GM18873 (cell line): ENCODE measurements at regions not wholly inside any gene's neighbourhood (a gene's known extent, or its start where the extent isn't known, plus 50 kb on each side); places are given as distances from the start of the nearest gene placed in this dataset.

Experiments
- ATAC-seq: cut with Tn5 transposase; IDR thresholded peaks from one replicate; pipeline ENCODE4 v1.9.1; 2021; ENCODE audit warnings: mild to moderate bottlenecking, moderate library complexity, moderate number of reproducible peaks; ENCODE audit not compliant: unreplicated experiment, low FRiP score

DNA sequence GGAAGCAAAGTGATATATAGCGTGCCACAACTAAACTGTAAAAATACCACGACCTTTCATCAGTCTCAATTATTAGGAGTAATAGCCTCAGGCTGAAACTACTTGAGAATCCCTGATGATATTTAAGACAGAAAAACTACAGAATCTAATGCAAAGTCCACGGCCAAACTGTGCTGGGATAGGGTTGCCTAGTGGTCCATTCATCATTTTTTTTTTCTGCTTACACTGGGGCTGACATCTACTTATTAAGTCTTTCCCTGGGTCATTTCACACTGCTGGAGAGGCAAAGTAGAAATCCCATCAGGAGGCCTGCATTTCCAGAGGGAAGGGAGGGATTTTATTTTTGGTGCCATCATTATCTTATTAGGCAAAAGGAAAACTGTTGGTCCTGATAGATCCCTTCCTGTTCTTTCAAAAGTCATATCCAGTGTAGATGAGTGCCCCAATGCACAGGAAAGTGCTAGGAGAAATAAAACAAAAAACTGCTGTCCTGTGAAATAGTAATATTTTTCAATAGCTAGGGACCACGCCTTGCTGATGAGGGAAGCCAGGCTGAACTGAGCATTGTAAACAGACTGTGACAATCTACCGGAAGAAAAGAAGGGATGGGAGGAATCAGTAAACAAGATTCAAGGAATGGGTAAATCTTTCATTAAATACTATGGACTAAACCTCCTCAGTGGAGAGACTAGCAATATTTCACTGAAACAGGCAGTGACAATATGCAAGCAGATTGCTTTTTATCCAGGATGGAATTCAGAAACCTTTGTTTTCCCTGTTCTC is 644.3 kb downstream of the IRS1 start:
- no peak for ATAC-seq

DNA sequence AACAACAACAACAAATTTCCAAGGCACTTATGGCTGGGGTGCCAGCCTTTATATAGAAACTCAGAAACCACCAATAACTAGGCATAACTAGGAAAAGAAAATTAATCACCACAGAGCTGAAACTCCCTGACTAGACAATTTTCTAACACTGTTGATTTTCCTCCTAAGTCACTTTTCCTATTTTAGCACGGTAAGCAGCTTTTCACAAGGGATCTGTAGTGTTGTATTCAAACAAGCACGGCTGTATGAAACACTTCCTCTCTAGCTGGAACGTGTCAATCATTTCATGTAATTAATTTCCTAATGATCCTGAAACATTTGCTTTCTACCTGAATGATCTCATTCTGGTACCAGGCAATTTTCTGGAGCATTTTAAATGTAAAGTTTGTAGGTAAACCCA is 645.0 kb downstream of the IRS1 start:
- ATAC-seq, result no peak

DNA sequence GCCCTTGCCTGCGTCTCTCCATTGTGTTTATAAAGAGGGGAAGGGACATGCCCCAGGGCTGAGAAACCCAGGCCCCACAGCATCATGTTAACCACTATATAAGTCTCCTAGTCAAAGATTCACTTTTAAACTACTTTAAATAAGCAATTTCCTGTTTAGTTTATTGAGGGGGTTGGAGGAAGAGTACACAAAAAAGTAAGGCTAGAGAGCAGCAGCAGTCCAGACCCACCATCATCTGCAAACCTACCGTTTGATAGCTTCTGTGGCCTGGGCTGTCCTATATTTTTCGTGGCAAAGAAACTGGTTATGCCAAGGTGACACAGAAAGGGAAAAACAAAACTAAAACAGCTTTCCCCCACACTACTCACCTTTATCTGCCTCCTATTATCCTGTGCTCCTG is 646.1 kb downstream of the IRS1 start:
- no peak for ATAC-seq

DNA sequence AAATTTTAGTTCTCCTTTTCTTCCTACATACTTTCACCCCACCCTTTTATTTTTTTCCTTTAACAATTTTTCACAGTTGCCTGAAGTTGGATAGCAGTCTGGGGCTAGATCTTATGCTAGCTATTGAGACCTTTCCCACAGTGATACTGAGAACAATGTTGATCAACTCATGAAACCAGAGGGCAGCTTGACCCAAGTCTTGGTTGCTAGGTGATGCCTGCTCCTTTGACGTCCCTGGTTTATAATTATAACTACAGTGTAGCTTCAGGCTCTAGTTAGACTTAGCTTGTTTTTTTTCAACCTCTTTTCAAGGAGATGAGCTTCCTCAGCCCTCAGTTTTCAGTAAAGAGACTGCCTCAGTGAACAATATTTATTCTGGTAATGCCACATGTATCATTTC is 648.5 kb downstream of the IRS1 start:
- ATAC-seq, result no peak

DNA sequence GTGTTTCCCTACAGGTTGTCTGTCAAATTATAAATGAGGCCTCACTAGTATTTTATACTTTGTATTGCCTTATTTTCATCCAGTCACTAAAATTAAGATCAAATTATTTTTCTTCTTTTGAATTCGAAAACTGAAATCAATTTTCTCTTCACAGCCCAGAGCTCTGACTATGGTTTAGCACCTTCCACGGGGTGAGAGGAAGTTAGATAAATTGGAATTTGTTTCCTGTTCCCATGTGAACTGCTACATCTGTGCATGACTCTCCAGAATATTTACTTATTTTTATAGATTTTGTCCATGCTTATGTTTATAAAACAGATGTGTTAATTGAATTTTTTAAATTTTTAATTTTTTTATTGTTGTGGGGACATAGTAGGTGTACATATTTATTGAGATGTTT is 656.5 kb downstream of the IRS1 start:
- ATAC-seq, result no peak

DNA sequence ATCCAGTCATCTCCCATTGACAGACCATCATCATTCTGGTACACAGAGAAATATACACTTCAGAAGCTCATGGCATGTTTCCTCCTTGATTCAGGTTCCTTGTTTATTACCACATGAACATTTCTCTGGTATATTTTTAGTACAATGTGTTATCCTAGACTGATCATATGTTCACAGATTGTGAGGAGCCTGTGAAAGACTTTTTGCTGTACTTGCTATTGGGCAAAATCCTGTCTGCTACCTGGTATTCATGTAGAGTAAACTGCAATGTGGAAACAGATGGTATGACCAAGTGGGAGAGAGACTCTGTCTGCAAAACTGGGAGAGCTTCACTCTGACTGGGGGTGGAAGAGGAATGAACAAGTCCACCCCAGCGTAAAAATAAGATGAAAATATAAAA is 657.2 kb downstream of the IRS1 start:
- no peak for ATAC-seq

DNA sequence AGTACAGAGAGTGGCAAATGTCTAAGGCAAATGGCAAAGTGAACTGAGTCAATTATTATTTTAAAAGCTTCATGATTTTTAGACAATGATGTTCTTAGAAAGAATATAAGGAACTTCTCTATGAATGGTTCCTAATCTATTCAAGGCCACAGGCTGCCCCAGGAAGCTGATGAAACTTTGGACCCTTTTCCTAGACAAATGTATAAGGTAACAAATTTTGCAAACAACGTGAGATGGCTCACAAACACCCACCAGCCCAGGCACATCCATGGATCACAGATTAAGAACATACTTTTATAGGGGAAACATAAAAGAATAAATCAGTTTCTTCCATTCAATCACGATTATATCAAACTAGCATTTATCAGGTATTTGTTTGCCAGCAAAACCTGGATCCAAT is 659.0 kb downstream of the IRS1 start:
- no peak for ATAC-seq

DNA sequence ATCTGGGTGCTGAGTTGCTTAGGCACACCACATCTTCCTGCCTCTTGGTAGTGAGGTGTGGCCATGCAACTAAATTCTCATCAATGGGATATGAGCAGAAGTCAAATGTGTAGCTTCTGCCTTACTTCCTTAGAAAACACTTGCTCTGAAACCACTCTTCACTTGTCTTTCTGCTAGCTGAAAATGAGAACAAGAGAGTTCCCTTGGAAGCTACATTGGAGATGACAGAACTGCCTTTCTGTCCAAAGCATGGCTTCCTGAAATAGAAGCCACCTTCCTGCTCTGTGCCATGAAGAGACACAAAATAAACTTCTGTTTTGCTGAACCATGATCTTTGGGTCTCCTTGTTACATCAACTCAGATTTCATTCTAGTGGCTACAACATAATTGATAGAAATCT is 659.9 kb downstream of the IRS1 start:
- no peak for ATAC-seq

DNA sequence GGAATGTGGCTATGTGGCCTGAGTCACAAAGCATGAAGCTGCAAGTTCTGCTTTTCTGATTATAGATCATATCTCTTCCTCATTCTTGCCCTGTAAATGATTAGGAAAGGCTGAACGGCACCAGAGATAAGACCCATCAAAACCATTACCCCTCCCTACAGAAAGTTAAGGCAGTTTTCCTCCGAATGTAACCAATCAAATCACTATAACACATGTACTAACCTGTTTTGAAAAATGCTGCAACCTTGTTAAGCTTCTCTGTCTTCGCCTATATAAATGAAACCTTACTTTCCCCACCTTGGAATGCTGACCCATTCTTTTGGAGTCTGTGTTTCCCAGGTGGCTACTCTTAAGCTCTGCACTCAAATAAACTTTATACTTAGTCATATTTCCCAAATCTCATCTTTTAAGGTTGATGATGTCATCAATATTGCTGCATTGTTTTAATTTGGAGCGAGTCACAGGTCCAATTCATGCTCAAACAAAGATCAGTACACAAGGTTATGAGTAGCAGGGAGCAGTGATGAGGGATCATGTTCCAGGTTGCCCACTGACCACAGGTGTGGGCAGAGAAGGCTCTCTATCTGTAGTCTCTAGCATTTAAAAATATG is 662.3 kb downstream of the IRS1 start:
- no peak for ATAC-seq

DNA sequence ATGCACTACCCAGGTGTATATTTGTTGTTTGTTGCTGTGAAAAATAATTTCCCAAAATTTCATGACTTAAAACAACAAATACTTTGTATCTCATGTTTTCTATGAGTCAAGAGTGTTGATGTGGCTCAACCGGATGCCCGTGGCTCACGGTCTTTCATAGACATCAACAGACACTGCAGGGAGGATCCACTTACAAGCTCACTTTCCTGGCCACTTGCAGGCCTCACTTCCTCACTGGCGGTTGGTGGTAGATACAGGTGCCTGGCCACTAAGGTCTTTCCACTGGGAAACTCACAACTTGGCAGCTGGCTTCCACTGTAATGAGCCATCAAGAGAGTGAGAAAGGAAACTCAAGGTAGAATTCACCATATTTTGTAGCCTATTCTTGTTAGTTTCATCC is 662.9 kb downstream of the IRS1 start:
- ATAC-seq, result no peak

DNA sequence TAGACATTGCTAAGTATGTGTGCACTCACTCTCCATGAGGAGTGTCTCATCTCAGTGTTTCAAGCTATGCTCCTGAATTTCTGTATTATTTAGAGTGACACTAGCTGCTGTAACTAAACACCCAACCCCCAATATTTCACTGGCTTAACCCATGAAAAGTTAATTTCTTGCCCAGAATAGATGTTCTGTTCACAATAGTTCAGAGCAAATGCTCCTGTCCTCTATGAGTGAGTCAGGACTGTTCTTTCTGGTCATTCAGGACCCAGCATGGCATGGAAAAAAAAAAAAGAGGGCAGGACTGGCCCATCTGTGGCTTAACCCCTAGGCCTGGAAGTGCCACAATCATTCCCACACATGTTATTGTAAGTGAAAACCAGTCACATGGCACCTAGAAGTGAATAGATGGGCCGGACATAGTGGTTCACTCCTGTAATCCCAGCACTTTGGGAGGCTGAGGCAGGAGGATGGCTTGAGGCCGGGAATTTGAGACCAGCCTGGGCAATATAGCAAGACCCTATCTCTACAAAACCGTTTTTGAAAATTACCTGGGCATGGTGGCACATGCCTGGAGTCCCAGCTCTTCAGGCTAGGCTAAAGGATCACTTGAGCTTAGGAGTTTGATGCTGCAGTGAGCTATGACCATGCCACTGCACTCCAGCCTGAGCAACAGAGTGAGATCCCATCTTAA is 663.6 kb downstream of the IRS1 start:
- no peak for ATAC-seq

DNA sequence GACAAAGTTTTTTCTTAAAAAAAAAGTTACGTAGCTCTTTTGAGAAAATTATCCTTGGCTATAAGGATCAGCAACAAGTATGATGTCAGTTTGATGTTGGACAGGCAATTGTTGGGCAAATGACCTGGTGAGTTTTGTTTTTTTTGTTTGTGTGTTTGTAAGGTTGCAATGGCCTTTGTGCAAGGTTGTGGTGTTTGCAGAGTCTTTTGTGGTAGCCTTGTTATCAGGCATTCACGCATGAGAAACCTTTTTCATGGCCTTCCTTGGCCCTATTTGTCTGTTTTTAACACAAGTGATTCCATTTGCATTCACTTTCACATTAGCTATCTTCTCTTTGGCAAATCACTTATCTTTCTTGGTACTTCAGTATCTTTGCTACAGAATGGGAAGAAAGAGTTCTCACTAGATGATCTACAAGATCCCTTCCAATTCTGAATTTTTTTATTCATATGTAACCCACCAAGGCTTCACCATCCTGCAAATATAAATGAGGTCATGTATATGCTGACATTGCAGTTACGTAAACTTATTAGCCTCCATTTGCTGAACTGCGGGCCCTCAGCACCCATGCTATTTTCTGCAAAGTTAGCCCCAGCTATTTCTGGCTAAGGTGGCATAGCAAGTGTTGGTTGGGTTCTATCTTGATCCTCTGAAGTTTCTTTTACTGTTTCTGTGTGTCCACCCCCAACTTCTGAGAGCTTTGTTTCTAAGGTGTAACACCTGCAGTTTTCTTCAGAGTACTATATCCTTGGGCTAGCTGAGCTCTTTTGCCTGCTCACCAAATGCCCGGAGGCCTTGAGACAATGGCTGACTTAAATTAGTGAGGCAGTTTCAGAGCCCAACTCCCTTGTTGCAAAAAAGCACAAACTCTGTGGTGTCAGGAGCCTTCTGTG is 667.1 kb downstream of the IRS1 start:
- no peak for ATAC-seq

DNA sequence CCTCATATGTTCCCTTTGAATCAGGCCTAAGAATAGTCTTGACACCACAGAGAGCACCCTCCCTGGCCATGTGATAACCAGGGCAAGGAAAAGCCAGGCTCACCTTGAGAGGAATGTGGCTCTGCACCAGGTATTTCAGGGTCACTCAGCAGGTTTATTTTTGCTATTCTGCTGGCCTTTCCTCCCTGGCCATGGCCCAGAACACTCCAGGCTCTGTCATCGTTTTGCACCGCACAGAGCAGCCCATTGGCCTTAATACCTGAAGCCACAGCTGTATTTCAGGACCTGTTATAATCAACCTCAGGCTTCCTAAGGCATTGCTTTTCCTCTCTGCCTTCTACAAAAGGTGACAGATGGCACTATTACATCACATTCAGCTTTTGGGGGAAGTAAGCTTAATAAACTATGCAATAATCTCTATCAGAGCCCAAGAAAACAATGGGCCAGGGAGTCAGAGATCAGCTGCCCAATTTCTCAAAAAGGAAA is 668.3 kb downstream of the IRS1 start:
- ATAC-seq, result no peak

DNA sequence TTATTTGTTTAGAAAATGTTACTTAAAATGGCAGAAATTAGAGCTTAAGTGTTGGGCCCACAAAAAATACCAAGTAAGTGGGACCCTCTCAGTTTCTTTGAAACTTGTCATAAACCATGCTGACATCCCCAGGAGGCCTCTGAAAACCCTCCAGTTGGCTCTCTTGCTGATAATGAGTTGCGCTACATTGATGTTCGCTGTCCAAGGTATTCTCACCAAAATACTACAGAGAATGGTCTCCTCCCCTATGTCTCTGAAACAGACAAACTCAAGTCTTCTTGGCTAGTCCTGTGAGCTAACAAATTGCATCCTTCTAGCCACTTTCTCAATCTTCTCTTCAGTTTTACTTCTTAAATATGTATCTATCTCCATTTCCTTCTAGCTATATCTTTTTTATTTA is 669.4 kb downstream of the IRS1 start:
- no peak for ATAC-seq

DNA sequence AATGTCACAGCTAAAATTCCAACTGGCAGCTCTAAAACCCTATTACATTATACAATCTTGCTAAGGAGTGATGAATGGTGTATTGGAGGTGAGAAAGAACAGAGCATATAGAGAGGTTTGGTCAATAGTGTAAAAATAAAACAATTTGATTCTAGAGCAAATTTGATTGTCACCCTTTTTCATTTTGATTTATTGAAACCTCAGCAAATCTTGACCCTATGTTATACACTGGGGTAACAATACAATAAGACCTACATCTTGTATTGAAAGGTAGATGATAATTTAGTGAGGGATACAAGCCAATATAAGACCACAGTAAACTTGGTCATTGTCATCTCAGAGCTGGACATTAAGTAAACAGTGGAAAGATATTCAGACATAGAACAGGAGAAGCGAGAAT is 671.9 kb downstream of the IRS1 start:
- ATAC-seq, result no peak

DNA sequence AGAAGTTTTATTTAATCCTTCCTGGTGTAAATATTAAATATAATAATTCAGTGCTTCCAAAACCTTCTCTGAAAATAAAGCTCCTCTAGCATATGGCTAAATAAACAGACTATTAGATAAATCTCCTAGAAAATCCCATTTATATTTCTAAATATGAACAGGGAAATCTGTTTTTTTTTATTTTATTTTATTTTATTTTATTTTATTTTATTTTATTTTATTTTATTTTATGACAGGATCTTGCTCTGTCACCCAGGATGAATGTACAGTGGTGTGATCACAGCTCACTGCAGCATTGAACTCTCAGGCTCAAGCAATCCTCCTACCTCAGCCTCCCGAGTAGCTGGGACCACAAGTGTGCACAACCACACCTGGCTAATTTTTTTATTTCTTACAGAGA is 673.5 kb downstream of the IRS1 start:
- no peak for ATAC-seq

DNA sequence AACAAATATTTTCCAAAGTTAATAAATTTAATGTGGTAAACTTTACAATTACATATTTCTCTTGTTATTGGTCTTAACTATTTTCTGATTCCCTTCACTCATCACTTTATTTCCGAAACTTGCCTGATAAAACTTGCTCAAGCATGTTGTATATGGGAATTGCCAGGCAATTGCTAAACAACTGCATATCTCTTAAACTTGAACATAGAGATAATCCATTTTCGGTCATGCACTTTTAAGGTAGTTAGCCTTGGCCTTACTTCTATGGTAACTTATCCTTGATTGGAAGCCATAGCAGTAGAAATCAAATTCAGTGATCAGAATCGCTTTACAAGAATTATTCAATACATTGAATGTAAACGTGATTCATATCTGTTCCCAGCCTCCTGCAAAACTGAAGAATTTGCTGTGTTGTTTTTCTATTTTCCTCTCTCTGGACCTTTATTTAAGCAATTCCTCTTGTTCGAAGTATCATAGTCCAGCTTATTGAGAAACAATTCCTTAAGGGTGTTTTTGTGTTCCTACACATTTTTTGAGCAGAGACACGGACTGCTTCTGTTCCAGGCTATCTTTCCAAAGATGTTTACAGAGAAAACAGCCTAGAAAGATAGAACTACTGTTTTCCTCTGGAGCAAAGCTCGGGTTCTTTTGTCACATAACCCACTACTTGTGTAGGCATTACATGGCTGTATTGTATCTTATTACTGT is 674.3 kb downstream of the IRS1 start:
- ATAC-seq, result no peak

DNA sequence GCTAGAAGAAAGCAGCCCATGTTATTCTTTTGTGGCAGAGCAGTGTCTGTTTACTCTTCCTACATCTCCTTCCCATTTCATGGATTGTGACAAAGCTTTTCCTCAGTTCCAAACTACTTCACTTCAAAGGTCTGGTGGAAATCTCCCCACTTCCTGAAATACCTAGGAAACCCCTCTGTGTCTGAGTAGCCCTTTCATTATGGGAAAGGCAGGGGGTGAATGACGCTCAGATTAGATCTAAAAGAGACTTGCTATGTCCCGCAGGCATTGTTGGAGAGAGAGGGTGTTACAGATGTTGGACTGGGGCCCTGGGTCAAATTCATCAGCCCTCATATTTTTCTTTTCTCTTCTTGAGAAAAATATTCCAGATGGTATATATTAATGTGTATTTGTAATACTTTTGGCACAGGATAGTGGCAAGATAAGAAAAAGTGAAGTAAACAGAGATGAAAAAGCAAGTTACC is 675.0 kb downstream of the IRS1 start:
- ATAC-seq, result no peak

DNA sequence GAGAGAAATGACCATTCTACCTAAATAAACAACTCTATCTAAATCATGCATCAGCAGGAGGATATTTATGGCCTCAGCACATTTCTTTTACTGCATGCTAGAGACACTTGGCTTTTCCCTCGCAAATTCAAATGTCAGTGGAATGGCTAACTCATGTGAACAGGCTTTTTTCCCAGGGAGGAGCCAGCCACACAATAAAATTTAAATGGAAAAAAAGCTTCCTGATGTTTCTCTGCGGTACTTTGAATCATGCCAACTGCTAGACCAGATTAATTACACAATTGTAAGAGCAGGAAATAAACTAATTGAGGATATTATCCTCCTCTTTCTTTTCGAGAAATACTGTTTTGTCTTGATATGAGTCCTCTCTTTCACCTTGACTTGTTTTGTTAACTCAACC is 676.3 kb downstream of the IRS1 start:
- ATAC-seq, result no peak

DNA sequence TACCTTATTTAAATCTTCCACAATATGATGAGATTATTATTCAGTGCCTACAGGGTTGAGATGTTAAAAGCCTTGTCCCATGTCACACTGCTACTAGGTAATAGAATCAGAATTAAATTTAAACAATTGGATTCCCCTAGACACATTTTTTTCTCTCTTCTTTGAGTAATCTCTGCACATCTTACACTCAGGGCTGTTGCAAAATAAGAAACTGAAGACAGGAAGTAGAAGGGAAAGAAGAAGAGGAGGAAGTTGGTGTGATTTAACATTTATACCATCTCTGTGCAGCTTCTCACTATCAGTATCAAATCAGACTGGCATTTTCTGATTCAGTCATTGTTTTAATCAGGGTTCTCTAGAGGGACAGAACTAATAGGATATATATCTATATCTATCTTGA is 677.6 kb downstream of the IRS1 start:
- ATAC-seq, result no peak
